ENCODE measurements at regions not wholly inside any gene's neighbourhood (a gene's known extent, or its start where the extent isn't known, plus 50 kb on each side); places are given as distances from the start of the nearest gene placed in this dataset.

- in situ Hi-C loops (cut with HindIII; ENCODE audit: low sequenced_read_pairs), result no loop called here
Measured at GRCh38 chr20:21808863-21809664, 103.6 kb downstream of the PAX1 start.

GRCh38 chr20:21808139-21808538 is 102.7 kb downstream of the PAX1 start:
- in situ Hi-C loops (cut with HindIII; ENCODE audit: low sequenced_read_pairs), result no loop called here

- in situ Hi-C loops (cut with HindIII; ENCODE audit: low sequenced_read_pairs), result no loop called here
Measured at GRCh38 chr20:21804802-21805201, 99.3 kb downstream of the PAX1 start.

GRCh38 chr20:21801193-21801592 is 95.7 kb downstream of the PAX1 start:
- in situ Hi-C loops (cut with HindIII; ENCODE audit: low sequenced_read_pairs), result no loop called here

GRCh38 chr20:21798384-21798783 is 92.9 kb downstream of the PAX1 start:
- in situ Hi-C loops (cut with HindIII; ENCODE audit: low sequenced_read_pairs), result no loop called here

GRCh38 chr20:21796059-21796458 is 90.6 kb downstream of the PAX1 start:
- in situ Hi-C loops (cut with HindIII; ENCODE audit: low sequenced_read_pairs), result no loop called here

GRCh38 chr20:21788082-21788481 is 82.6 kb downstream of the PAX1 start:
- in situ Hi-C loops (cut with HindIII; ENCODE audit: low sequenced_read_pairs), result no loop called here

- in situ Hi-C loops (cut with HindIII; ENCODE audit: low sequenced_read_pairs), result no loop called here
Measured at GRCh38 chr20:21781446-21782075, 76.1 kb downstream of the PAX1 start.

- in situ Hi-C loops (cut with HindIII; ENCODE audit: low sequenced_read_pairs), result no loop called here
Measured at GRCh38 chr20:21780528-21780927, 75.1 kb downstream of the PAX1 start.

Measured in DLD1 (cell line).